ENCODE measurements at regions not wholly inside any gene's neighbourhood (a gene's known extent, or its start where the extent isn't known, plus 50 kb on each side); places are given as distances from the start of the nearest gene placed in this dataset.
A peak's percentile ranks its signal among the peaks of the same experiment; 100 is the strongest.

- H3K9ac ChIP-seq (replicated peaks in 1 of 4; ENCODE audit: extremely low read depth in 1 of 4, low read depth in 3 of 4, low read length in 3 of 4), result no peak overlapping the region
- no peak for FAIRE-seq
- CTCF ChIA-PET (ENCODE audit: partially characterized antibody), result interaction anchor here (0.6 to 6.2 kb wide), 41 partner anchors 9 to 1348 kb away, joined by 3 to 29 read pairs (median 4); no protein-coding TSS in a partner anchor
These were observed 56.7 kb upstream of the SLC28A3 start for GRCh38 chr9:84397151-84397728.

More at GRCh38 chr9:84397151-84397728, 56.7 kb upstream of the SLC28A3 start:
- Histone ChIP-seq H3K79me2 (ENCODE audit: control insufficient read depth in 1 of 2, insufficient read depth in 2 of 2, low read length in 2 of 2) (no peaks in the 10 kb centered on the region), H3K9me3 (ENCODE audit: insufficient read depth in 2 of 2, low read depth in 1 of 2, low read length in 1 of 2) (peaks cover 5 to 7% of the 10 kb centered on the region in 2 experiments; a peak in 3 of 4 replicates), H3K56ac (replicated peaks; ENCODE audit: insufficient read length, low read depth, low read length) (no peak overlapping the region), H3K14ac (ENCODE audit: insufficient read length) (no peak overlapping the region), H3K23me2 (ENCODE audit: low read depth, low read length) (no peaks in the 10 kb centered on the region), H2BK120ac (replicated peaks; ENCODE audit: low read depth, low read length) (no peak overlapping the region), H3K79me1 (ENCODE audit: low read depth, low read length) (no peaks in the 10 kb centered on the region), H2BK20ac (ENCODE audit: low read length) (no peak overlapping the region), H2AFZ (ENCODE audit: low read length) (peak overlapping the region; percentile 14; the same call in 1 of the 2 replicates), H2BK12ac (ENCODE audit: low read depth, low read length) (no peak overlapping the region), H2BK15ac (ENCODE audit: low read length) (peak overlapping the region; percentile 61; the same call in 1 of the 2 replicates), H3K23ac (ENCODE audit: insufficient read length) (no peak overlapping the region), H3K18ac (ENCODE audit: extremely low read depth, low read length) (peak overlapping the region; percentile 51; the same call in 1 of the 2 replicates), H3K4ac (replicated peaks; ENCODE audit: insufficient read length, low read depth, low read length) (no peak overlapping the region), H3K4me1 (replicated peaks in 1 of 4; ENCODE audit: control insufficient read depth in 3 of 4, insufficient read depth in 4 of 4, low read length in 3 of 4) (no peaks in the 10 kb centered on the region), H2AK5ac (ENCODE audit: low read depth, low read length) (no peak overlapping the region), H3K27ac (ENCODE audit: low read depth, low read length) (no peak overlapping the region), H3K36me3 (ENCODE audit: control insufficient read depth in 2 of 4, insufficient read depth in 4 of 4, low read length in 3 of 4) (no peaks in the 10 kb centered on the region), H4K91ac (replicated peaks; ENCODE audit: insufficient read length, low read length) (no peak overlapping the region), H3K4me2 (ENCODE audit: insufficient read depth in 1 of 2, low read depth in 2 of 2, low read length in 2 of 2) (no peak overlapping the region), H2BK5ac (ENCODE audit: low read depth, low read length) (no peak overlapping the region), H3K27me3 (replicated peaks in 1 of 4; ENCODE audit: control insufficient read depth in 3 of 4, extremely low read depth in 1 of 4, insufficient read depth in 3 of 4, low read length in 3 of 4) (no peaks in the 10 kb centered on the region), H4K20me1 (replicated peaks in 1 of 2; ENCODE audit: control insufficient read depth in 1 of 2, insufficient read depth in 2 of 2, low read length in 2 of 2) (peaks cover 0 to 2% of the 10 kb centered on the region in 2 experiments), H3K4me3 (ENCODE audit: extremely low read depth in 1 of 4, insufficient read depth in 2 of 4, low read depth in 3 of 4, low read length in 4 of 4) (no peak overlapping the region), H4K5ac (ENCODE audit: insufficient read length, low read depth, low read length) (no peak overlapping the region), H4K8ac (ENCODE audit: extremely low read depth, insufficient read depth, low read length) (0 out of 2 replicates have a peak overlapping the region, but pooled peaks have one; percentile 20)
- TF ChIP-seq MAX (IDR thresholded peaks at IDR 0.05) (no peak), RAD21 (IDR thresholded peaks at IDR 0.05 in 1 of 2, conservative IDR thresholded peaks at IDR 0.05 in 1 of 2; ENCODE audit: low read depth in 2 of 2, low read length in 2 of 2) (peak; percentile 92 to 95), CTCF (IDR thresholded peaks at IDR 0.05; ENCODE audit: control extremely low read depth in 1 of 3, insufficient read depth in 1 of 3, low read depth in 1 of 3, low read length in 3 of 3) (peak; percentile 74 to 84 (median 77)), NANOG (IDR thresholded peaks at IDR 0.05; ENCODE audit: insufficient read depth, low read depth, low read length, poor library complexity, severe bottlenecking) (no peak)
- WGBS, 2 experiments (ENCODE audit: extremely low coverage in 1 of 2, insufficient coverage in 1 of 2, insufficient read length in 1 of 2, insufficient replicate concordance in 2 of 2, low coverage in 1 of 2, low lambda C conversion rate in 2 of 2, missing lambda C conversion rate in 1 of 2), result 64% methylated on average over 13 of the region's 13 CpGs; no CpG with 5 or more reads in 1 of the 2 experiments
- POLR2A ChIA-PET (ENCODE audit: partially characterized antibody), result no interaction called here
- DNase-seq (ENCODE audit: low read depth in 1 of 2, low spot score in 2 of 2), result peak; percentile 31 to 81

All from H1 (cell line).